Esophagus muscularis mucosa (tissue), 3 donors: ENCODE measurements at regions not wholly inside any gene's neighbourhood (a gene's known extent, or its start where the extent isn't known, plus 50 kb on each side); places are given as distances from the start of the nearest gene placed in this dataset.

Experiments
- CTCF ChIP-seq, 3 experiments: fragments of 200-600 bp in 2 of 3; fragments of 450-650 bp in 1 of 3; sonication (generic) in 2 of 3; IDR thresholded peaks; one replicate each; pipeline ENCODE4 v1.5.1; 2017 to 2019; ENCODE audit warnings: antibody characterized with exemption in 3 of 3, mild to moderate bottlenecking in 2 of 3, moderate library complexity in 1 of 3
- POLR2AphosphoS5 ChIP-seq, 2 donors: sonication (generic); formaldehyde crosslinking; IDR thresholded peaks; one replicate each; pipeline ENCODE4 v1.6.1; 2017; ENCODE audit warnings: antibody characterized with exemption in 2 of 2

- TF ChIP-seq CTCF (IDR thresholded peaks at IDR 0.05) (no peak), POLR2AphosphoS5 (IDR thresholded peaks at IDR 0.05) (no peak)
Observed at GRCh38 chr14:34023824-34024767, 73.2 kb upstream of the EGLN3 start.
